RWPE1 (cell line): ENCODE measurements at regions not wholly inside any gene's neighbourhood (a gene's known extent, or its start where the extent isn't known, plus 50 kb on each side); places are given as distances from the start of the nearest gene placed in this dataset.
A peak's percentile ranks its signal among the peaks of the same experiment; 100 is the strongest.

Source experiments
- CTCF ChIA-PET: fragments of 350-600 bp; sonication (Branson Sonifier 250); formaldehyde crosslinking; extraction: SDS; loops from one replicate; lab custom pipeline; 2021; lab: Yijun Ruan, JAX
- POLR2A ChIA-PET: fragments of 400-600 bp; formaldehyde crosslinking; extraction: SDS; loops from one replicate; lab custom pipeline; 2020; ENCODE audit warnings: antibody characterized with exemption; ENCODE audit not compliant: low non-redundant PET; lab: Yijun Ruan, JAX
- DNase-seq: peaks from one replicate; pipeline ENCODE4 v3.0.0; 2012; ENCODE audit warnings: low spot score
- H3K27ac ChIP-seq: fragments of 450-650 bp; 2 replicates; pipeline ENCODE4 v1.5.1; 2017
- TF ChIP-seq, protein P1 (sequence below): fragments of 450-650 bp; conservative IDR thresholded peaks from 2 replicates; pipeline ENCODE4 v1.5.1; 2017; ENCODE audit warnings: low read depth, mild to moderate bottlenecking

DNA sequence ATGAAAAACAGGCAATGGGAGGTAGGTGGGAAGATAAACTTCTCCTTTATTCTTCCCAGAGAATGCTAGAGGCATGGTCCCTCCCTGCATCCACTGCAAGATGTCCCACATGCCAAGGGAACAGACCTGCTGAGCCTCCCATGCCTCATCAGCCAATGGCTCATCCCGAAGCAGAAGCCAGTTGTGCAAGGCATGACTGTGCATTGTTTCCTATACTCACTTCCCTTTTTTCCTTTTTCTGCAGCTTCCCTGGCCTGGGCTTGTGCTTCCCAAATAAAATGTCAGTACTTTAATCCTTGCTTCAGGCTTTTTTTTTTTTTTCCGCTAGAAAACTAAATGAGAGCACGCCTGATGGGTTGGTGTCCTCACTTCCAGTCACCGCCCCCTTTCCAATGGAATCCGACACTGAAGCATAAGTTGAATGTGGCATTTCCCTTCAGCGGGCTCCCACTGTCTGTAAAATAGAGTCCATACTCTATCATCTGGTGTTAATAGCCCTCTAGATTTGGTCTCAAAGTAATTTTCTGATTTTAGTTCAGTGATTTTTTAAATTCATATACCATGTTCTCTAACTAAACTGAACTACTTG is 239.0 kb upstream of the JADE1 start:
- CTCF ChIA-PET, result no interaction called here

DNA sequence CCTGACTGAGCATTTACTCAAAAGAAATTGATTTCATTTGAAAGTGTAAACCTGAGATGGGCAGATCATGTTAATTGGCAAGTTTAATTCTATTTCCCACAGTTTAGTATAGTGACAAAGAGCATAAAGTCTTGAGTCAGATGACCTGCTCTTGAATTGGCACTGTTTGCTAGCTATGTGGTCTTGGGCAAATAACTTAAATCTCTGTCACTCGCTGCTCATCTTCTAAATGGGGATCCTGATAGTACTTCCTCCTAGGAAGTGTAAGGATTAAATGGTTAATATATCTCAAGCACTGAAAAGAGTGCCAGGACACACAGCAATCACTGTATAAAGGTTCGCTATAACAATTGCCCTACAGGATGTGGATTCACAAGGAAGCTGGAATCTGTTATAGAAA is 242.8 kb upstream of the JADE1 start:
- ChIA-PET CTCF (interaction anchor here (0.5 kb wide), 1 partner anchor 603 kb away, joined by 3 read pairs; no protein-coding TSS in a partner anchor), POLR2A (no interaction called here)
- no peak for DNase-seq
- H3K27ac ChIP-seq, result no peak overlapping the region
- TF ChIP-seq, protein P1, sequence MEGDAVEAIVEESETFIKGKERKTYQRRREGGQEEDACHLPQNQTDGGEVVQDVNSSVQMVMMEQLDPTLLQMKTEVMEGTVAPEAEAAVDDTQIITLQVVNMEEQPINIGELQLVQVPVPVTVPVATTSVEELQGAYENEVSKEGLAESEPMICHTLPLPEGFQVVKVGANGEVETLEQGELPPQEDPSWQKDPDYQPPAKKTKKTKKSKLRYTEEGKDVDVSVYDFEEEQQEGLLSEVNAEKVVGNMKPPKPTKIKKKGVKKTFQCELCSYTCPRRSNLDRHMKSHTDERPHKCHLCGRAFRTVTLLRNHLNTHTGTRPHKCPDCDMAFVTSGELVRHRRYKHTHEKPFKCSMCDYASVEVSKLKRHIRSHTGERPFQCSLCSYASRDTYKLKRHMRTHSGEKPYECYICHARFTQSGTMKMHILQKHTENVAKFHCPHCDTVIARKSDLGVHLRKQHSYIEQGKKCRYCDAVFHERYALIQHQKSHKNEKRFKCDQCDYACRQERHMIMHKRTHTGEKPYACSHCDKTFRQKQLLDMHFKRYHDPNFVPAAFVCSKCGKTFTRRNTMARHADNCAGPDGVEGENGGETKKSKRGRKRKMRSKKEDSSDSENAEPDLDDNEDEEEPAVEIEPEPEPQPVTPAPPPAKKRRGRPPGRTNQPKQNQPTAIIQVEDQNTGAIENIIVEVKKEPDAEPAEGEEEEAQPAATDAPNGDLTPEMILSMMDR, result no peak

More for the DNA sequence above, 239.0 kb upstream of the JADE1 start:
- POLR2A ChIA-PET, result no interaction called here
- DNase-seq, result peak; percentile 31
- no peak overlapping the region for H3K27ac ChIP-seq
- TF ChIP-seq, protein P1, result no peak

DNA sequence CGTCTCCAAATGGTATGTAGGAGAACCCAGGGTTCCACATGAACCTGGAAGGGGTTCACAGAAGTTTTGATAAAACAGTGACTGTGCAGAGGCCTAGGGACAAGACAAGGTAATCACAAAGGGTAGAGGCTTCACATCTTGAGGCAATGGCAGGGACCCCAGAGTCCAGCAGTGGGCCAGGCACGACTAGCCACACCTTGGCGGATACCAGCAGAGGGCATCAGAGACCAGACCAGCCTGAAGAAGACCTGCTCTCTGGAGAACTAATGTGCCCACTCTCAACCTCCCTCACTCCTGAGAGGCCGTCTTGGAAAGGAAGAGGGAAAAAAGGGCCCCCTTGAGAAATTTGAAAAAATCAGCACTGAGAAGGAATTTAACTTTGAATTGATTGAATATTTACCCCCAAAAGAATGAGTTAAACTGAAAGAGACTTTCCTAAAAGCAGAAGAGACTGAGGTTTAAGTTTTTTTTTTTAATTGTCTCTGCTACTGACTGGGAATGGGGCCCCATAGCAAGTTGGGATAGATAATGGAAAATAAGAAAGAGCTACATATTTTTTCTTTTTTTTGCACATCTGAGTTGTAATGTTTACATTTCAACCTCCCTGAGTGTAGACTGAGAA is 243.8 kb upstream of the JADE1 start:
- TF ChIP-seq, protein P1, result peak; percentile 58
- peak; percentile 65 for DNase-seq
- no peak overlapping the region for H3K27ac ChIP-seq
- ChIA-PET POLR2A (no interaction called here), CTCF (interaction anchor here (0.6 to 0.7 kb wide), 2 partner anchors 254 to 387 kb away, joined by 3 read pairs; no protein-coding TSS in a partner anchor)

DNA sequence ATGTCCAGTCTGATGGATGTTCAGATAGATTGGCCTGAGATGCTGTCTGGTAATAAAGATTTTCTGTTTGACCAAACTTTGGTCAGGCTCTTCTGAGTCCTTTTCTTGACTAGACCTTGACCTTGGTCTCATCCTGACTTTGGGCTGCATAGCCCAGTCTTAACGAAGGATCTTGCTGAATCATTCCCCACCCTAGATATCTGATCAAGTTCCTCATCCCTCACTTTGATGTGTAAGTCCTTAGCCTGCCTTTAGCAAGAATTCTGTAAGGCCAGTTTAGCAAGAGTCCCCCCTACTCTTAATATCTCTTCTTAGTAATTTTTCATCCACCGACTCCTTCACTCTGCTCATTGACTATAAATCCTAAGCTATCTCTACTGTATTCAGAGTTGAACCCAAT is 244.4 kb upstream of the JADE1 start:
- no peak overlapping the region for H3K27ac ChIP-seq
- TF ChIP-seq, protein P1, result no peak
- no peak for DNase-seq
- ChIA-PET POLR2A (no interaction called here), CTCF (no interaction called here)

DNA sequence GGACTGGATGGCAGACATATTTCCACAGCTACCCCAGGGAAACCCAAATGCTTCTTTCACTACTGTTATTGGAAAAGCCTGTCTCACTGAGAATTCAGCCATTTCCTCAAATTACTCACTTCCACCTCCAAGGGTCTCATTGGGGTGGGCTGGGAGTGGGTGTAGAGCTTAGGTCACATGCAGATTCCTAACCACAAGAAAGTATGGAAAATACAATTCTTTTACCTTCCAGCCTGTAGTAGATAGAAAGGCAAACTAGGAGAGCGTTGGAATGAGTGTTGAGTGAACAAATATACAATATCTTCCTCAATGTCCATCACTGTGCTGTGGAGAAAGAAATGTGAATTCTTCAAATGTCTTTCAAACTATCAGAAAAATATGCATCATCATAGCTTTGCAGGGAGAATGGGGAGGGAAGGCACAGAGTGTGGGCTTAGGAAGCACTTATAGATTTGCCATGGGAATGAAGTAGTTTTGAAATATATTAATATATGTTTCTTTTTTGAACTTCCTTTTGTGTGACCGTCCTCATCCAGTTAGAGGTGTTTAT is 245.3 kb upstream of the JADE1 start:
- H3K27ac ChIP-seq, result no peak overlapping the region
- ChIA-PET POLR2A (no interaction called here), CTCF (interaction anchor here (0.7 to 1.3 kb wide), 2 partner anchors 255 to 372 kb away, joined by 3 to 4 read pairs; no protein-coding TSS in a partner anchor)
- TF ChIP-seq, protein P1, result no peak
- no peak for DNase-seq

DNA sequence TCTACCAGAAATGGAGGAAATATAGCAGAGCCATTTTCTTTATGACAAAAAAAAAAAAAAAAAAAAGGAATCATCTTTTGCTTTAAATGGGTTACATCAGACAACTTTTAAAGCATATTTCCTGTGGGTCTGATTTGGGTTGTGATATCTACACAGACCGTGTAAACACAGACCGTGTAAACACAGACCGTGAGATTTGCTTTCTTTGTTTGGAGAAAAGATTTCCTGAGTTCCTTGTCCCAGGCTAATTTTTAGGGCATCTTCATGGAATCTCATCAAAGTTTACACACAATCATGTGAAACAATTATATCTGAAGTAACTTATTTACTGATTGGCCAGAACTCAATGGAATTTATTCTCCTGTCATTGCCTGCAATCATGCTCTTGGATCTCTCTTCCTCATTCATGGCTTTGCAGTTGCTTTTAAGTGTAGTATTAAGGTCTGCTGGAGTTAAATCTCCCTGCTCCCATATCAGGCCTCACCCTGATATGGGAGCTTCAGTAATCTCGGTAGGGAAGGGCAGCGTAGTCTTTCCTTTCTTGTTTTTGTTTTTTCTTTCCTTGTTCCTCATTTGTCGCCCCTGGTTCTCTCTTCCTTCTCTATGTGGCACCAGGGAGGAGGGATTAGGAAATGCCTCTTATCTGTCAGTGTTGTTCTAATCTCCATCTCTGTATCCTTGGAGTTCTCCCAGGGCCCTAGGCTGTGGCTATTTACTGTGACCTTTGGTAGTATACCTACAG is 248.6 kb upstream of the JADE1 start:
- DNase-seq, result no peak
- H3K27ac ChIP-seq, result no peak overlapping the region
- POLR2A ChIA-PET, result no interaction called here
- CTCF ChIA-PET, result no interaction called here
- TF ChIP-seq, protein P1, result no peak
